Activated T-cell treated with anti-CD3 and anti-CD28 coated beads, Interleukin-2, amount 50 U/mL, for 72 hours (primary cell): ENCODE measurements at regions not wholly inside any gene's neighbourhood (a gene's known extent, or its start where the extent isn't known, plus 50 kb on each side); places are given as distances from the start of the nearest gene placed in this dataset.

ENCODE experiments used
- ATAC-seq, 2 donors: fragments of 150-1000 bp; cut with Tn5 transposase; replicated peaks in 1 of 2; 2 replicates each; pipeline ENCODE4 v1.10.0; 2021; ENCODE audit warnings: moderate library complexity in 2 of 2, mild to moderate bottlenecking in 1 of 2
- DNase-seq, 2 donors: peaks; one replicate each; pipeline ENCODE4 v3.0.0; 2021 to 2022; ENCODE audit warnings: mixed read lengths in 1 of 2
- H3K27ac Mint-ChIP-seq: one replicate; pipeline ENCODE4 v1.8.0; 2022; ENCODE audit warnings: mild to moderate bottlenecking, moderate library complexity, mixed read lengths
- H3K27me3 Mint-ChIP-seq: one replicate; pipeline ENCODE4 v1.8.0; 2022; ENCODE audit warnings: low read depth, mixed read lengths
- H3K36me3 Mint-ChIP-seq, 2 donors: one replicate each; pipeline ENCODE4 v1.8.0; 2022; ENCODE audit warnings: mixed read lengths in 2 of 2, mild to moderate bottlenecking in 1 of 2; ENCODE audit not compliant: insufficient read depth in 2 of 2
- H3K4me1 Mint-ChIP-seq: one replicate; pipeline ENCODE4 v1.8.0; 2022; ENCODE audit warnings: low read depth, mixed read lengths
- H3K4me3 Mint-ChIP-seq, 2 donors: one replicate each; pipeline ENCODE4 v1.8.0; 2022; ENCODE audit warnings: mild to moderate bottlenecking in 2 of 2, mixed read lengths in 2 of 2, moderate library complexity in 2 of 2
- H3K9me3 Mint-ChIP-seq, 2 donors: one replicate each; pipeline ENCODE4 v1.8.0; 2022; ENCODE audit warnings: mixed read lengths in 2 of 2

- Mint-ChIP-seq H3K4me1 (no peaks in the 10 kb centered on the region), H3K27ac (no peak overlapping the region), H3K36me3 (no peaks in the 10 kb centered on the region), H3K27me3 (no peaks in the 10 kb centered on the region), H3K9me3 (no peaks in the 10 kb centered on the region), H3K4me3 (no peak overlapping the region)
- ATAC-seq (no peak), DNase-seq (no peak)
These were observed 515.5 kb upstream of the AGA start for GRCh38 chr4:177957596-177958360.

DNA sequence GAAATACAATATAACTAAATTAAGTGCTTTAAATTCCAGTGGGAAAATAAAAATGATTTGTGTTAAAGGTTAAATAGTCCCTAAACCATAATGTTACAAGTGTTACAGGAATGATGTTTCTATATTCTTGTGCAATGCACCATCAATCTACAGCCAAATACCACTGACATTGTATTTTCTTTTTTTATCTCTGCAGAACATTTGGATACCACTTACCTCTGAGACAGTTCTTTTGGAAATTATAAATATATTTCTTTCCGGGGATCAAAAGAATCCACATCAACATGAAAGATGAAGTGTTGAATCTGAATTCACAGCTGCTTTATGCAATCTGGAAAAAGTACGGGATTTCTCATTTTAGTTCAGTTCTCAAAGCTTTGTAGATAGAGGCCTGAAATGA is 518.3 kb upstream of the AGA start:
- Mint-ChIP-seq H3K27ac (no peak overlapping the region), H3K4me3 (no peak overlapping the region), H3K36me3 (no peaks in the 10 kb centered on the region), H3K27me3 (no peaks in the 10 kb centered on the region), H3K9me3 (peaks cover 0 to 2% of the 10 kb centered on the region in 2 donors), H3K4me1 (no peaks in the 10 kb centered on the region)
- ATAC-seq (no peak), DNase-seq (no peak)

DNA sequence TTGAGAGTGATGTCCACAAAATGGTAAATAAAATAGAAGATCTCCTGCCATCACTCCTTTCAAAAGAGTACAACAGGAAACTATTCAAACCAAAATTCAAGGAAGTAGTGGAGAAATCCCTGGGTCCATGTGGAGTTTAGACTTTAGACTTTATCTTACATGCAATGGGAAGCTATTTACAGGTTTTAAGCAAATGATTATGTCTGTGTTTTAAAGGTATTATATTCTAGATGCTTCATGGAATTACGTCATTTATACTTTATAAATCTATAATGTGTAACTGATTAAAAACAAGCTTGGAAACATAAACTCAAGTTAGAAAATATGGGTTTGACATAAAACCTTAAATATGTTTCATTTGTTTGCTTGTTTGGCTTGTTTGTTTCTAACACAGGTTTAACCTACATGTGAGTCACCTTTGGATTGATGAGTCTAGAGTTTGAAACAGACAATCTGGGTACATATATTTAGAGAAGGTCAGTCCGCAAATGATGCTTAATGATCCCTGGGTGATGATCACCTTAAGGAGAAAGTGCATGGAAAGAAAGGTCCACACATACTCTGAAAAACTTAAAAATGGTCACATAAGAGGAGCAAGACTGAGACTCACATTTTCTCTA is 519.6 kb upstream of the AGA start:
- no peak for DNase-seq
- Mint-ChIP-seq H3K36me3 (no peaks in the 10 kb centered on the region), H3K27ac (no peak overlapping the region), H3K9me3 (peaks cover 0 to 2% of the 10 kb centered on the region in 2 donors), H3K4me3 (no peak overlapping the region), H3K27me3 (no peaks in the 10 kb centered on the region), H3K4me1 (no peaks in the 10 kb centered on the region)
- no peak for ATAC-seq

DNA sequence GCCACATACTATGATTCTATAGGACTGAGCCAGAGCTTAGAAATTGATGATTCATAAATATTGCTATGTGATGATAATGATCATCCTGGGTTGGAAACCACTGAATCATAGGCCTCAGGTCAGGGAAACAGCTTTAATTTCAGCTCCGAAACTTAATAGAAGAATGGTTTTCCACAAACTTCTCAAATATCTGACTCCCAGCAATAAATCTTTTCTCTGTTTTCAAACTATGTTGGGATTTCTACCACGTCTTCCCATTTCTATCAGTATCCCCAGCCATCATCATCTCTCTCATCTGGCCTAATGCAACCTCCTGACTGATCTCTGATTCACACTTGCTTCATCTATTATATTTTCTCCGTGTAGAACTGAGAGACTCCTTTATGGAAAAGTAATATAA is 521.8 kb upstream of the AGA start:
- no peak overlapping the region for H3K27ac Mint-ChIP-seq
- no peaks in the 10 kb centered on the region for H3K36me3 Mint-ChIP-seq
- no peaks in the 10 kb centered on the region for H3K27me3 Mint-ChIP-seq
- no peak overlapping the region for H3K4me3 Mint-ChIP-seq
- H3K4me1 Mint-ChIP-seq = no peaks in the 10 kb centered on the region
- peaks cover 0 to 2% of the 10 kb centered on the region in 2 donors for H3K9me3 Mint-ChIP-seq
- ATAC-seq (no peak), DNase-seq (no peak)

GRCh38 chr4:177964693-177965168 is 522.5 kb upstream of the AGA start:
- Mint-ChIP-seq H3K36me3 (no peaks in the 10 kb centered on the region), H3K4me1 (no peaks in the 10 kb centered on the region), H3K27ac (no peak overlapping the region), H3K27me3 (no peaks in the 10 kb centered on the region), H3K9me3 (peaks cover 0 to 2% of the 10 kb centered on the region in 2 donors), H3K4me3 (no peak overlapping the region)
- ATAC-seq (no peak), DNase-seq (no peak)

- no peak overlapping the region for H3K4me3 Mint-ChIP-seq
- no peak for DNase-seq
- no peak overlapping the region for H3K27ac Mint-ChIP-seq
- no peaks in the 10 kb centered on the region for H3K27me3 Mint-ChIP-seq
- no peaks in the 10 kb centered on the region for H3K4me1 Mint-ChIP-seq
- no peaks in the 10 kb centered on the region for H3K36me3 Mint-ChIP-seq
- peaks cover 0 to 2% of the 10 kb centered on the region in 2 donors for H3K9me3 Mint-ChIP-seq
- no peak for ATAC-seq
These were observed 525.1 kb upstream of the AGA start for GRCh38 chr4:177967328-177967727.

- no peaks in the 10 kb centered on the region for H3K27me3 Mint-ChIP-seq
- no peak for DNase-seq
- no peak overlapping the region for H3K4me3 Mint-ChIP-seq
- H3K9me3 Mint-ChIP-seq = peaks cover 0 to 2% of the 10 kb centered on the region in 2 donors
- H3K36me3 Mint-ChIP-seq = no peaks in the 10 kb centered on the region
- H3K4me1 Mint-ChIP-seq = no peaks in the 10 kb centered on the region
- no peak for ATAC-seq
- no peak overlapping the region for H3K27ac Mint-ChIP-seq
These were observed 526.7 kb upstream of the AGA start for GRCh38 chr4:177968817-177969442.

DNA sequence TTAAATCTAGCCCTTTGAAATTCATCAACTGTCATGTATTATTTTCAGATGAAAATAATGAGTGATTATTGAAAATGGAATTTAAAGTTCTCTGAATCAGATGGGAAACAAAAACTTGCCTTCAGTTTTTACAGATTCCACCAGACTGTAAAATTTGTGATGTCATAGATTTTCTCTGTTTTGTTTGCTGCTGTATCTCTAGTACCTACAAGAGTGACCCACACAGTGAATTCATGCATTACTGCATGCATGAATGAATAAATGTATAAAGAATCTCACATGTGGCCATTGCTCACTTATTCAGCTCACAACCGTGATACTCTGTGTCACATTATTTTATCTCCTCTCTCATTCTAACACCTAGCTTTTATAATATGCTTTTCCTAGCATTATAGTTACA is 532.2 kb upstream of the AGA start:
- Mint-ChIP-seq H3K9me3 (no peaks in the 10 kb centered on the region), H3K27ac (no peak overlapping the region), H3K4me1 (no peaks in the 10 kb centered on the region), H3K36me3 (no peaks in the 10 kb centered on the region), H3K4me3 (no peak overlapping the region), H3K27me3 (no peaks in the 10 kb centered on the region)
- DNase-seq = no peak
- ATAC-seq = no peak

GRCh38 chr4:177975315-177975987 is 533.2 kb upstream of the AGA start:
- no peaks in the 10 kb centered on the region for H3K4me1 Mint-ChIP-seq
- no peak for ATAC-seq
- DNase-seq = no peak
- no peaks in the 10 kb centered on the region for H3K36me3 Mint-ChIP-seq
- no peak overlapping the region for H3K4me3 Mint-ChIP-seq
- H3K9me3 Mint-ChIP-seq = no peaks in the 10 kb centered on the region
- no peaks in the 10 kb centered on the region for H3K27me3 Mint-ChIP-seq
- H3K27ac Mint-ChIP-seq = no peak overlapping the region

DNA sequence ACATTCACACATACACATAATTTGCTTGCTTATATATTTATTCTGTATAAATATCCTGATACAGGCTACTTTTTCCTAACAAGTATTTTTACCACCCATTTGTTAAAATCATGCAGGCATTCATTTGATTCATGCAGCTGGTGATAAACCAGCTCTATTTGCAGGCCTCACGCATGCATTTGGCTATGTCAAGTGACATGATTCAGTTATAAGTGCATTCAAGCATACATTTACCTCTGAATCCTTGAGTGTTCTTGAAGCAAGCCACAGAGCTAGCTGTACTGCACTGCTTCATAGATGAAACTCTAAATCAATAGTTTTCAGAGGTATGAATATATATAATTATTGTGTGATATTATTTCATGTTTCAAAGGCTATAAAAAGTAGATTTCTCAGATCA is 544.0 kb upstream of the AGA start:
- H3K36me3 Mint-ChIP-seq = no peaks in the 10 kb centered on the region
- ATAC-seq = no peak
- no peak overlapping the region for H3K4me3 Mint-ChIP-seq
- no peaks in the 10 kb centered on the region for H3K4me1 Mint-ChIP-seq
- H3K27ac Mint-ChIP-seq = no peak overlapping the region
- no peak for DNase-seq
- H3K9me3 Mint-ChIP-seq = no peaks in the 10 kb centered on the region
- no peaks in the 10 kb centered on the region for H3K27me3 Mint-ChIP-seq

DNA sequence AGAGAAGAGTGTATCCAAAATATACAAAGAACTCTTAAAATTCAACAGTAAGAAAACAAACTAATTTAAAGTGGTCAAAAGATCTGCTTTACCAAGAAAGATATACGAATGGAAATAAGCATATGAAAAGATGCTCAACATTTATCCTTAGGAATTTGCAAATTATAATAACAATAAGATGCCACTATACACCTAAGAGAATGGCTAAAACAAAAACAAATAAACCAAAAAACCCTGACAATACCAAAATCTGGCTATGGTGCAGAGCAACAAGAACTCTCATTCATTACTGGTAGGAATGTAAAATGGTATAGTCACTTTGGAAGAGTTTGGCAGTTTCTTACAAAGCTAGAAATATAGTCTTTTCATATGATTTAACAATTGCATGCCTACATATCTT is 545.7 kb upstream of the AGA start:
- no peaks in the 10 kb centered on the region for H3K4me1 Mint-ChIP-seq
- DNase-seq (no peak), ATAC-seq (no peak)
- no peak overlapping the region for H3K27ac Mint-ChIP-seq
- H3K4me3 Mint-ChIP-seq = no peak overlapping the region
- no peaks in the 10 kb centered on the region for H3K9me3 Mint-ChIP-seq
- no peaks in the 10 kb centered on the region for H3K36me3 Mint-ChIP-seq
- H3K27me3 Mint-ChIP-seq = no peaks in the 10 kb centered on the region

- no peaks in the 10 kb centered on the region for H3K4me1 Mint-ChIP-seq
These were observed 547.4 kb upstream of the AGA start for GRCh38 chr4:177989503-177990201.

More at GRCh38 chr4:177989503-177990201, 547.4 kb upstream of the AGA start:
- Mint-ChIP-seq H3K27ac (no peak overlapping the region), H3K27me3 (no peaks in the 10 kb centered on the region), H3K9me3 (no peaks in the 10 kb centered on the region), H3K36me3 (no peaks in the 10 kb centered on the region), H3K4me3 (no peak overlapping the region)
- DNase-seq (no peak), ATAC-seq (no peak)
